ENCODE measurements at regions not wholly inside any gene's neighbourhood (a gene's known extent, or its start where the extent isn't known, plus 50 kb on each side); places are given as distances from the start of the nearest gene placed in this dataset.

GRCh38 chr21:22703521-22703920, 1705.3 kb downstream of the NCAM2 start:
- H3K9me3 ChIP-seq (replicated peaks in 1 of 2; ENCODE audit: control insufficient read depth in 1 of 2, insufficient read depth in 1 of 2, low read length in 2 of 2): peaks cover 0 to 3% of the 10 kb centered on the region in 2 donors
- Mint-ChIP-seq H3K4me3 (no peak overlapping the region), H3K36me3 (no peaks in the 10 kb centered on the region), H3K9me3 (peaks cover 0 to 4% (median 2%) of the 10 kb centered on the region in 7 donors), H3K4me1 (no peaks in the 10 kb centered on the region), H3K27me3 (ENCODE audit: low read depth in 3 of 3) (no peaks in the 10 kb centered on the region), H3K27ac (no peak overlapping the region)
- no peak overlapping the region for H3K4me2 ChIP-seq (replicated peaks; ENCODE audit: extremely low read depth, low read length, poor library complexity, severe bottlenecking)
- H2AFZ ChIP-seq (ENCODE audit: insufficient read depth, low read depth, low read length, poor library complexity, severe bottlenecking): no peak overlapping the region
- no peaks in the 10 kb centered on the region for H4K20me1 ChIP-seq (ENCODE audit: insufficient read depth, low read length)
- H3K27ac ChIP-seq (ENCODE audit: low read depth in 1 of 2, low read length in 2 of 2): no peak overlapping the region
- H3K9ac ChIP-seq (ENCODE audit: insufficient read depth, low read length, poor library complexity, severe bottlenecking): no peak overlapping the region
- DNase-seq: no peak
- TF ChIP-seq, protein P1, sequence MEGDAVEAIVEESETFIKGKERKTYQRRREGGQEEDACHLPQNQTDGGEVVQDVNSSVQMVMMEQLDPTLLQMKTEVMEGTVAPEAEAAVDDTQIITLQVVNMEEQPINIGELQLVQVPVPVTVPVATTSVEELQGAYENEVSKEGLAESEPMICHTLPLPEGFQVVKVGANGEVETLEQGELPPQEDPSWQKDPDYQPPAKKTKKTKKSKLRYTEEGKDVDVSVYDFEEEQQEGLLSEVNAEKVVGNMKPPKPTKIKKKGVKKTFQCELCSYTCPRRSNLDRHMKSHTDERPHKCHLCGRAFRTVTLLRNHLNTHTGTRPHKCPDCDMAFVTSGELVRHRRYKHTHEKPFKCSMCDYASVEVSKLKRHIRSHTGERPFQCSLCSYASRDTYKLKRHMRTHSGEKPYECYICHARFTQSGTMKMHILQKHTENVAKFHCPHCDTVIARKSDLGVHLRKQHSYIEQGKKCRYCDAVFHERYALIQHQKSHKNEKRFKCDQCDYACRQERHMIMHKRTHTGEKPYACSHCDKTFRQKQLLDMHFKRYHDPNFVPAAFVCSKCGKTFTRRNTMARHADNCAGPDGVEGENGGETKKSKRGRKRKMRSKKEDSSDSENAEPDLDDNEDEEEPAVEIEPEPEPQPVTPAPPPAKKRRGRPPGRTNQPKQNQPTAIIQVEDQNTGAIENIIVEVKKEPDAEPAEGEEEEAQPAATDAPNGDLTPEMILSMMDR (IDR thresholded peaks at IDR 0.05): no peak
- intact Hi-C loops (cut with micrococcal nuclease): no loop called here
- no peaks in the 10 kb centered on the region for H3K36me3 ChIP-seq (replicated peaks in 1 of 2; ENCODE audit: control insufficient read depth in 1 of 2, insufficient read depth in 2 of 2, low read length in 2 of 2)
- WGBS (ENCODE audit: insufficient coverage): 80% methylated on average over 1 of the region's 2 CpGs
- H3K4me1 ChIP-seq (ENCODE audit: control insufficient read depth in 1 of 2, insufficient read depth in 2 of 2, low read length in 2 of 2): no peaks in the 10 kb centered on the region
- no peaks in the 10 kb centered on the region for H3K27me3 ChIP-seq (ENCODE audit: control insufficient read depth in 2 of 2, insufficient read depth in 2 of 2, low read length in 2 of 2)
- no peaks in the 10 kb centered on the region for H3K79me2 ChIP-seq (ENCODE audit: insufficient read depth, low read length)
- no peak overlapping the region for H3K4me3 ChIP-seq (replicated peaks in 1 of 3; ENCODE audit: low read depth in 2 of 3, low read length in 3 of 3)

- Histone ChIP-seq H3K9me3 (replicated peaks in 1 of 2; ENCODE audit: control insufficient read depth in 1 of 2, insufficient read depth in 1 of 2, low read length in 2 of 2) (peaks cover 5 to 10% of the 10 kb centered on the region in 2 donors), H3K79me2 (ENCODE audit: insufficient read depth, low read length) (no peaks in the 10 kb centered on the region), H3K27me3 (ENCODE audit: control insufficient read depth in 2 of 2, insufficient read depth in 2 of 2, low read length in 2 of 2) (no peaks in the 10 kb centered on the region), H3K4me1 (ENCODE audit: control insufficient read depth in 1 of 2, insufficient read depth in 2 of 2, low read length in 2 of 2) (no peaks in the 10 kb centered on the region), H3K4me3 (replicated peaks in 1 of 3; ENCODE audit: low read depth in 2 of 3, low read length in 3 of 3) (no peak overlapping the region), H3K4me2 (replicated peaks; ENCODE audit: extremely low read depth, low read length, poor library complexity, severe bottlenecking) (no peak overlapping the region), H3K27ac (ENCODE audit: low read depth in 1 of 2, low read length in 2 of 2) (no peak overlapping the region), H2AFZ (ENCODE audit: insufficient read depth, low read depth, low read length, poor library complexity, severe bottlenecking) (no peak overlapping the region), H4K20me1 (ENCODE audit: insufficient read depth, low read length) (no peaks in the 10 kb centered on the region), H3K9ac (ENCODE audit: insufficient read depth, low read length, poor library complexity, severe bottlenecking) (no peak overlapping the region), H3K36me3 (replicated peaks in 1 of 2; ENCODE audit: control insufficient read depth in 1 of 2, insufficient read depth in 2 of 2, low read length in 2 of 2) (no peaks in the 10 kb centered on the region)
- WGBS (ENCODE audit: insufficient coverage): 0% methylated on average over 1 of the region's 3 CpGs
- TF ChIP-seq, protein P1 (IDR thresholded peaks at IDR 0.05): no peak
- H3K27me3 Mint-ChIP-seq (ENCODE audit: low read depth in 3 of 3): no peaks in the 10 kb centered on the region
- H3K4me1 Mint-ChIP-seq: no peaks in the 10 kb centered on the region
- intact Hi-C loops (cut with micrococcal nuclease): no loop called here
- peaks cover 0 to 13% (median 4%) of the 10 kb centered on the region in 7 donors for H3K9me3 Mint-ChIP-seq
- no peaks in the 10 kb centered on the region for H3K36me3 Mint-ChIP-seq
- no peak overlapping the region for H3K27ac Mint-ChIP-seq
- DNase-seq: no peak
- no peak overlapping the region for H3K4me3 Mint-ChIP-seq
These were observed 1712.5 kb downstream of the NCAM2 start for GRCh38 chr21:22710721-22711120.
